NT2/D1 (cell line): ENCODE measurements at regions not wholly inside any gene's neighbourhood (a gene's known extent, or its start where the extent isn't known, plus 50 kb on each side); places are given as distances from the start of the nearest gene placed in this dataset.

Experiments
- DNase-seq: peaks from one replicate; pipeline ENCODE4 v3.0.0-alpha.2; 2011; ENCODE audit warnings: low read depth, low spot score
- H3K27me3 ChIP-seq: 2 replicates; pipeline ENCODE4 v1.6.0; 2011; ENCODE audit warnings: mild to moderate bottlenecking; ENCODE audit not compliant: insufficient read length, insufficient read depth
- H3K36me3 ChIP-seq: 2 replicates; pipeline ENCODE4 v1.6.1; 2011; ENCODE audit warnings: mild to moderate bottlenecking, low read length, mixed read lengths; ENCODE audit not compliant: insufficient read depth, insufficient read length
- H3K4me1 ChIP-seq: 2 replicates; pipeline ENCODE4 v1.5.1; 2011; ENCODE audit not compliant: insufficient read depth, insufficient read length
- H3K4me3 ChIP-seq: 2 replicates; pipeline ENCODE4 v1.5.1; 2011; ENCODE audit warnings: low read depth; ENCODE audit not compliant: insufficient read length
- H3K9ac ChIP-seq: 2 replicates; pipeline ENCODE4 v1.6.0; 2011; ENCODE audit warnings: low read depth; ENCODE audit not compliant: insufficient read length
- H3K9me3 ChIP-seq: 2 replicates; pipeline ENCODE4 v1.5.1; 2011; ENCODE audit warnings: mild to moderate bottlenecking, low read length; ENCODE audit not compliant: insufficient read depth
- SUZ12 ChIP-seq: IDR thresholded peaks from 2 replicates; pipeline ENCODE4 v1.6.1; 2011; ENCODE audit not compliant: insufficient read length, insufficient read depth; ENCODE audit errors: extremely low read depth
- YY1 ChIP-seq: IDR thresholded peaks from 2 replicates; pipeline ENCODE4 v1.6.1; 2011; ENCODE audit not compliant: insufficient read length, insufficient read depth
- ZNF274 ChIP-seq: IDR thresholded peaks from 2 replicates; pipeline ENCODE4 v1.6.1; 2011; ENCODE audit warnings: mild to moderate bottlenecking, low read depth, low read length

DNA sequence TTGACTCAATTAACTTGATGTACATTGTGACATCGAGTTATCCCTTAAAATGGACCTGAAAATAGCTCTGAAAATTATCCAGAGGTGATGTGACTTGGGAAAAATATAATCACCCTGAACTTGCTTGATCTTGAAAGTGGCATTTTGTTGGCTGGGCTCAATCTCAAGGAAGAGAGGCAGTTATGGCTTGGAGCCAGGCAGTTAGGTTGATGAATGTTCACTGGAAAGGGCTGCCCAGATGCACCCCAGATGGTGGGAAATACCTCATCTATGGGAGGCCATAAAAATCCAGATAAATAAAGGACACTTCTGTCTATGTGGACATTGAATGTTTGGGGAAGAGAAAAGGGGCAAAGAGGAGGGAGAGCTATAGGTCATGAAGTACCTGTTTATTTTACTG lies 55.7 kb upstream of the OR5AN1 start:
- Histone ChIP-seq H3K9ac (no peak overlapping the region), H3K9me3 (peaks cover 8% of the 10 kb centered on the region; the same call in 1 of the 2 replicates), H3K4me1 (no peaks in the 10 kb centered on the region), H3K4me3 (no peak overlapping the region), H3K36me3 (no peaks in the 10 kb centered on the region), H3K27me3 (peaks cover 4% of the 10 kb centered on the region)
- TF ChIP-seq SUZ12 (no peak), YY1 (no peak), ZNF274 (no peak)
- DNase-seq: no peak

DNA sequence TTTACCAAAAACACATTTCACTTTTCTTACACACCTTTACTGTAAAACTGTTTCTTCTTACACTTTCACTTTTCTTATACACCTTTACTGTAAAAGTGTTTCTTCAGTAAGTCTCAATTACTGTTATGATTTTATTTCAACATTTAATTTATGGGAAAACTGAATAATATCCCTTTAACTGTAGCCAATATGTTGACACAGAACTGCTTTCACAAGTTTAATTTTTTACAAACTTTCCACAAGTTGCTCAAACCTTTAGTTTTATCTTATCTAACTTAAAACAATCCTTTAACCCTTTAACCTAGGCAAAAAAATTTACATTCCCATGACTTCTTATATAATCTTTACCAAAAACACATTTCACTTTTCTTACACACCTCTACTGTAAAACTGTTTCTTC lies 63.3 kb upstream of the OR5AN1 start:
- H3K9ac ChIP-seq: no peak overlapping the region
- H3K27me3 ChIP-seq: peaks cover 4% of the 10 kb centered on the region
- H3K36me3 ChIP-seq: no peaks in the 10 kb centered on the region
- TF ChIP-seq YY1 (no peak), SUZ12 (no peak), ZNF274 (no peak)
- no peak overlapping the region for H3K4me3 ChIP-seq
- H3K4me1 ChIP-seq: no peaks in the 10 kb centered on the region
- H3K9me3 ChIP-seq: peaks cover 11% of the 10 kb centered on the region; the same call in 1 of the 2 replicates
- DNase-seq: no peak

DNA sequence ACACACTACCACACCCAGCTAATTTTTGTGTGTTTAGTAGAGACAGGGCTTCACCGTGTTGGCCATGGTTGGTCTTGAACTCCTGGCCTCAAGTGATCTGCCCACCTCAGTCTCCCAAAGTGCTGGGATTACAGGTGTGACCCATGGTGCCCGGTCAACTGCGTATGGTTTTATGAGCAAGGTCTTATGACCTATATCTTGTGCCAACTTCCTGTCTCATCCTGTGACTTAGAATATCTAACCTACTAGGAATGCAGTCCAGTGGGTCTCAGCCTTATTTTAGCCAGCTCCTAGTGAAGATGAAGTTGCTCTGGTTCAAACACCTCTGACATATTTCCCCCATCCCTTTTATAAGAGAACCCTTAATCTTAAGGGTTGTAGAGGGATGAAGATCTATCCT lies 66.1 kb upstream of the OR5AN1 start:
- TF ChIP-seq YY1 (no peak), SUZ12 (no peak), ZNF274 (no peak)
- H3K4me1 ChIP-seq: no peaks in the 10 kb centered on the region
- H3K27me3 ChIP-seq: no peaks in the 10 kb centered on the region
- H3K4me3 ChIP-seq: no peak overlapping the region
- H3K36me3 ChIP-seq: no peaks in the 10 kb centered on the region
- no peak overlapping the region for H3K9ac ChIP-seq
- no peak for DNase-seq
- H3K9me3 ChIP-seq: peaks cover 11% of the 10 kb centered on the region; the same call in 1 of the 2 replicates

DNA sequence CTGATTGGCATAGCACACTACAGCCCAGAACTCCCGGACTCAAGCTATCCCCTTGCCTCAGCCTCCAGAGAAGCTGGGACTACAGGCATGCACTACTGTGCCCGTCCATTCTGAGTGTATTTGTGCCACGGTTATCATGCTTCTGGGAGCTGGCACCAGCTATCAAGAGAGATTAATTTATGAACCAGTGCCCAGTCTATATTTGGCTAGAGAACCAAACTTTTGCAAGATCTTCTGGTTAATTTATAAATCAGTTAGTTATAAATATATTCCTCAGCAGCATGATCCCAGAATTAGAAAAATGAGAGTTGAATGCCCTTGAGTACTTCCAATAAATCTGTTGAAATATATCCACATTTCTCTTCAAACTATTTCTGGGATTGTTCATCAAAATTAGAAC lies 67.5 kb upstream of the OR5AN1 start:
- no peak for TF ChIP-seq SUZ12
- no peak for TF ChIP-seq YY1
- no peak for TF ChIP-seq ZNF274
- no peaks in the 10 kb centered on the region for H3K36me3 ChIP-seq
- DNase-seq: no peak
- no peaks in the 10 kb centered on the region for H3K4me1 ChIP-seq
- no peaks in the 10 kb centered on the region for H3K27me3 ChIP-seq
- peaks cover 11% of the 10 kb centered on the region; the same call in 1 of the 2 replicates for H3K9me3 ChIP-seq
- H3K9ac ChIP-seq: no peak overlapping the region
- H3K4me3 ChIP-seq: no peak overlapping the region

DNA sequence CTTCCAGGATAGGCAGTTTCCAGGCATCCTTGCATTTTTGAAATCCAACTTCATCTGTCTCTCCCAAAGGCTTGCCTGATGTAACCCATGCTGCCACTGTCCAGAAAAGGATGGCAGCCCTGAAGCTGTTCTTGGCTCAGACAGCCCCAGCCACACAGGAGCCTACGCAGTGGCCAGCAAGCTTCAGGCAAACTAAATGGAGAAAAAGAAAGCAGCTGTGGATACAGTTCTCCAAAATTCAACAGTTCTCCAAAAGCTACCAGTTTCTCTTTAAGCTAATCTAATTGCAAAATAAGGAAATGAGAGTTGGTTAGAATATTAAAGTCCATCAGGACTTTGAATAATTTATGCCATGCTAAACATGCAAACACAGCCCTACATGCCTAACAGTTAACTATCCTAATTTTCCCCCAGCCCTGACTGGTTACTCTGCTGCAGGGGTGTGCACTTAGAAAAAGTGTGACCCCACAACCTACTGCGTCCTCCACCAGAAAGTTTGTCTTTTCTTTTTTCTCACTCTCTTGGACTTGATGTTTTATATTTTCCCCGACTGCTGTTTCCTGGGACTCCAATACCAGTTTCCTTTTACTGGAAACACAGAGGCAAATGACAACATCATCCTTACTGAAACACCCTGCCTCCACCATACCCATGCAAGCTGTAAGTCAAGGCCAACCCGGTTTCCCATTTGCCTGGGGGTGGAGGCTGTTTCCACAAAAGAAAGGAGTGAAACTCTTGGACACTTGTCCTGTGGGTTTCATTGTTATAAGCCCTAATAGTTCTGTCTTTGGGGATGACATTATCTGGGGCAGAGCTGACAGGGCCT lies 69.1 kb upstream of the OR5AN1 start:
- Histone ChIP-seq H3K4me3 (no peak overlapping the region), H3K36me3 (no peaks in the 10 kb centered on the region), H3K27me3 (no peaks in the 10 kb centered on the region), H3K4me1 (no peaks in the 10 kb centered on the region), H3K9ac (no peak overlapping the region), H3K9me3 (peaks cover 11% of the 10 kb centered on the region; the same call in 1 of the 2 replicates)
- no peak for DNase-seq
- TF ChIP-seq SUZ12 (no peak), YY1 (no peak), ZNF274 (no peak)

DNA sequence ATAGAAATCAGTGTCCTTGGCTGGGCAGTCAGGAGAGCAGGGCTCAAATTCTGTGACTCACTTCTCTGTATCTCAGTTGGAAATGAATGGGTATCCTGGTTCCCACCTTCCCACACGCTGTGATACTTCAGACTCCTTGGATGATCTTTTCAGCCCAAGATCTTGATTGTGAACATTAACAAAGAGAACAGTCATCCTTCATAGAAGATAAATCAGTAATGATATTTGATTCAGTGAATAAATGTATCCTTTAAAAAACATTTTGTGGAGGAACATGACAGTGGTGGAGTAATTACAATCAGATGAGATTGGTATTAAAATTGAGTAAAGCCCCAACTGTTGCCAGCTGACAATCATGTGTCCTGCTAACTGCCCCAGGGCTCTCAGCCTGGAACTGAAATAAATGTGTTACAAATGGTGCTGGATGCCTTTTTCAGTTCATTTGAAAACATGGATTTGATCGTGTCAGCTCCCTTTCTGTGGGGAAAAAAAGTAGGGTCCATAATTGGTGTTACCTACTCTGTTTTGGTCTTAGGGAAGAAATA lies 72.9 kb upstream of the OR5AN1 start:
- Histone ChIP-seq H3K4me3 (no peak overlapping the region), H3K27me3 (no peaks in the 10 kb centered on the region), H3K9ac (no peak overlapping the region), H3K36me3 (no peaks in the 10 kb centered on the region), H3K4me1 (no peaks in the 10 kb centered on the region), H3K9me3 (no peaks in the 10 kb centered on the region)
- TF ChIP-seq ZNF274 (no peak), YY1 (no peak), SUZ12 (no peak)
- no peak for DNase-seq

DNA sequence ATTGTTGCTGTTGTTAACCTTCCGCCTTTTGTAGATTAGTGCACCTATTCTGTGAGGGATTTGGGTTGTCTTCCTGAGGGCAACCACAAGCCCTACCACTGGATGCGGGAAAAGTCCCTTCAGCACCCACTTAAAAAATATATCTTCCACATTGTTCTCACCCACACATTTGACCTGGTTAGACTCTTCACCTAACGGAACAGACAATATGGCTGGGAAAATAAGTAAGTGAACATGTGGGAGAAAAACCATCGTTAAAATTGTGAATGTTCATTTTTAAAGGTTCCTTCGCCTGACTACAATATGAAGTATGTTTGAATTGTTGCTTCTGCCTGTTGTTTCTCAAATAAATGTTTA lies 72.0 kb upstream of the MPEG1 start:
- no peak for DNase-seq
- H3K4me1 ChIP-seq: no peaks in the 10 kb centered on the region
- TF ChIP-seq SUZ12 (no peak), YY1 (no peak), ZNF274 (no peak)
- no peaks in the 10 kb centered on the region for H3K9me3 ChIP-seq
- H3K9ac ChIP-seq: no peak overlapping the region
- H3K4me3 ChIP-seq: no peak overlapping the region
- no peaks in the 10 kb centered on the region for H3K27me3 ChIP-seq
- no peaks in the 10 kb centered on the region for H3K36me3 ChIP-seq
